ENCODE measurements at regions not wholly inside any gene's neighbourhood (a gene's known extent, or its start where the extent isn't known, plus 50 kb on each side); places are given as distances from the start of the nearest gene placed in this dataset.

GRCh38 chr6:48240287-48240686 is 129.3 kb upstream of the PTCHD4 start:
- in situ Hi-C loops (cut with HindIII; ENCODE audit: low sequenced_read_pairs): no loop called here

GRCh38 chr6:48236375-48236774 is 125.4 kb upstream of the PTCHD4 start:
- in situ Hi-C loops (cut with HindIII; ENCODE audit: low sequenced_read_pairs): no loop called here
- no peak overlapping the region for H3K4me3 ChIP-seq (ENCODE audit: low read depth, low read length)
- no peak for DNase-seq (ENCODE audit: low read depth, low spot score)
- no peak for TF ChIP-seq CTCF (IDR thresholded peaks at IDR 0.05; ENCODE audit: low read depth, low read length)

More at GRCh38 chr6:48240287-48240686, 129.3 kb upstream of the PTCHD4 start:
- no peak for DNase-seq (ENCODE audit: low read depth, low spot score)
- TF ChIP-seq CTCF (IDR thresholded peaks at IDR 0.05; ENCODE audit: low read depth, low read length): no peak
- H3K4me3 ChIP-seq (ENCODE audit: low read depth, low read length): no peak overlapping the region

- no peak for TF ChIP-seq CTCF (IDR thresholded peaks at IDR 0.05; ENCODE audit: low read depth, low read length)
- no peak for DNase-seq (ENCODE audit: low read depth, low spot score)
- in situ Hi-C loops (cut with HindIII; ENCODE audit: low sequenced_read_pairs): no loop called here
- H3K4me3 ChIP-seq (ENCODE audit: low read depth, low read length): no peak overlapping the region
These were observed 122.1 kb upstream of the PTCHD4 start for GRCh38 chr6:48233063-48233462.

- no peak overlapping the region for H3K4me3 ChIP-seq (ENCODE audit: low read depth, low read length)
- no peak for DNase-seq (ENCODE audit: low read depth, low spot score)
- no peak for TF ChIP-seq CTCF (IDR thresholded peaks at IDR 0.05; ENCODE audit: low read depth, low read length)
- in situ Hi-C loops (cut with HindIII; ENCODE audit: low sequenced_read_pairs): no loop called here
These were observed 118.8 kb upstream of the PTCHD4 start for GRCh38 chr6:48229841-48230240.

- no peak overlapping the region for H3K4me3 ChIP-seq (ENCODE audit: low read depth, low read length)
- no peak for TF ChIP-seq CTCF (IDR thresholded peaks at IDR 0.05; ENCODE audit: low read depth, low read length)
- in situ Hi-C loops (cut with HindIII; ENCODE audit: low sequenced_read_pairs): no loop called here
- no peak for DNase-seq (ENCODE audit: low read depth, low spot score)
These were observed 111.2 kb upstream of the PTCHD4 start for GRCh38 chr6:48222241-48222640.

- no peak for TF ChIP-seq CTCF (IDR thresholded peaks at IDR 0.05; ENCODE audit: low read depth, low read length)
- DNase-seq (ENCODE audit: low read depth, low spot score): no peak
- in situ Hi-C loops (cut with HindIII; ENCODE audit: low sequenced_read_pairs): no loop called here
- no peak overlapping the region for H3K4me3 ChIP-seq (ENCODE audit: low read depth, low read length)
These were observed 102.2 kb upstream of the PTCHD4 start for GRCh38 chr6:48213076-48213788.

Data from astrocyte of the spinal cord (primary cell).